T-helper 22 cell (primary cell): ENCODE measurements at regions not wholly inside any gene's neighbourhood (a gene's known extent, or its start where the extent isn't known, plus 50 kb on each side); places are given as distances from the start of the nearest gene placed in this dataset.

Source experiments
- DNase-seq: peaks from one replicate; pipeline ENCODE4 v3.0.0-alpha.2; 2020; ENCODE audit warnings: low read depth

- no peak for DNase-seq
These were observed 139.8 kb downstream of the RPL22L1 start for GRCh38 chr3:170730071-170730812.

- DNase-seq = no peak
These were observed 141.8 kb downstream of the RPL22L1 start for GRCh38 chr3:170728181-170728580.

- no peak for DNase-seq
These were observed 141.9 kb upstream of the SLC7A14 start for GRCh38 chr3:170727754-170728153.

GRCh38 chr3:170726976-170727661, 141.2 kb upstream of the SLC7A14 start:
- no peak for DNase-seq

GRCh38 chr3:170725285-170725731, 139.4 kb upstream of the SLC7A14 start:
- no peak for DNase-seq

- no peak for DNase-seq
These were observed 138.9 kb upstream of the SLC7A14 start for GRCh38 chr3:170724599-170725280.

GRCh38 chr3:170723241-170723640, 137.4 kb upstream of the SLC7A14 start:
- DNase-seq = no peak

- no peak for DNase-seq
These were observed 135.7 kb upstream of the SLC7A14 start for GRCh38 chr3:170721563-170721962.

GRCh38 chr3:170719300-170719699, 133.4 kb upstream of the SLC7A14 start:
- no peak for DNase-seq

GRCh38 chr3:170718848-170719247, 133.0 kb upstream of the SLC7A14 start:
- no peak for DNase-seq

- DNase-seq = no peak
These were observed 131.8 kb upstream of the SLC7A14 start for GRCh38 chr3:170717410-170718402.

GRCh38 chr3:170716172-170716805, 130.4 kb upstream of the SLC7A14 start:
- no peak for DNase-seq

- no peak for DNase-seq
These were observed 129.0 kb upstream of the SLC7A14 start for GRCh38 chr3:170714562-170715535.

- no peak for DNase-seq
These were observed 128.2 kb upstream of the SLC7A14 start for GRCh38 chr3:170714122-170714521.

GRCh38 chr3:170713653-170714052, 127.8 kb upstream of the SLC7A14 start:
- DNase-seq = no peak

- no peak for DNase-seq
These were observed 126.9 kb upstream of the SLC7A14 start for GRCh38 chr3:170712798-170713197.

GRCh38 chr3:170712336-170712735, 126.5 kb upstream of the SLC7A14 start:
- no peak for DNase-seq

GRCh38 chr3:170711786-170712185, 125.9 kb upstream of the SLC7A14 start:
- no peak for DNase-seq

- no peak for DNase-seq
These were observed 123.2 kb upstream of the SLC7A14 start for GRCh38 chr3:170709046-170709445.

GRCh38 chr3:170707899-170708298, 122.0 kb upstream of the SLC7A14 start:
- DNase-seq = no peak
